ENCODE measurements at regions not wholly inside any gene's neighbourhood (a gene's known extent, or its start where the extent isn't known, plus 50 kb on each side); places are given as distances from the start of the nearest gene placed in this dataset.

DNA sequence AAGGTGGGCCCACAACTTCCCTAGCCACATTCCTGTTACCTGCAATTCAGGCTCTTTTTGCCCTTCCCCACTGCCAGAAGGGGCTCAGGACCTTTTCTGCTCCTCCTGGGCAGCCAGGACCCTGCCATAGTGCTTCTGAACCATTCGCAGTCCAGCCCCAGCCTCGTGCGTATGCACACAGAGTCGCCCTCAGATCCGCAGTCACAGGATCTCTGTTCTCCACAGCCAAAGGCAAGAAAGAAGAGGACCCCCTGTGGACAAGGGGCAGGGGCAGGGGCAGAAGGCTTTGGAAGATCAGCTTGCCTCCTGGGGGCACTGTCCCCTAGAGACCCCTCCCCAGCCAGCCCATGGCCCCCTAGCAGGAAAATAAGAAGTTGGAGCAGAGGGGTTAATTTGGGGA, 82.8 kb downstream of the PCDH1 start:
- no peaks in the 10 kb centered on the region for H3K79me2 ChIP-seq (ENCODE audit: insufficient read depth, low read length)
- H3K9me3 ChIP-seq (ENCODE audit: insufficient read depth, low read length, severe bottlenecking) = no peaks in the 10 kb centered on the region
- no peak overlapping the region for H3K4me2 ChIP-seq (ENCODE audit: insufficient read depth, low read length)
- DNase-seq (no peak), ATAC-seq (ENCODE audit: insufficient read depth, low read depth) (no peak)
- H3K36me3 ChIP-seq (ENCODE audit: insufficient read depth, low read length) = no peaks in the 10 kb centered on the region
- no peak overlapping the region for H2AFZ ChIP-seq (ENCODE audit: low read depth, low read length)
- H3K27ac ChIP-seq (ENCODE audit: low read length) = no peak overlapping the region
- H4K20me1 ChIP-seq (ENCODE audit: insufficient read depth, low read length) = no peaks in the 10 kb centered on the region
- no peaks in the 10 kb centered on the region for H3K4me1 ChIP-seq (ENCODE audit: insufficient read depth, low read length)
- TF ChIP-seq, protein P1, sequence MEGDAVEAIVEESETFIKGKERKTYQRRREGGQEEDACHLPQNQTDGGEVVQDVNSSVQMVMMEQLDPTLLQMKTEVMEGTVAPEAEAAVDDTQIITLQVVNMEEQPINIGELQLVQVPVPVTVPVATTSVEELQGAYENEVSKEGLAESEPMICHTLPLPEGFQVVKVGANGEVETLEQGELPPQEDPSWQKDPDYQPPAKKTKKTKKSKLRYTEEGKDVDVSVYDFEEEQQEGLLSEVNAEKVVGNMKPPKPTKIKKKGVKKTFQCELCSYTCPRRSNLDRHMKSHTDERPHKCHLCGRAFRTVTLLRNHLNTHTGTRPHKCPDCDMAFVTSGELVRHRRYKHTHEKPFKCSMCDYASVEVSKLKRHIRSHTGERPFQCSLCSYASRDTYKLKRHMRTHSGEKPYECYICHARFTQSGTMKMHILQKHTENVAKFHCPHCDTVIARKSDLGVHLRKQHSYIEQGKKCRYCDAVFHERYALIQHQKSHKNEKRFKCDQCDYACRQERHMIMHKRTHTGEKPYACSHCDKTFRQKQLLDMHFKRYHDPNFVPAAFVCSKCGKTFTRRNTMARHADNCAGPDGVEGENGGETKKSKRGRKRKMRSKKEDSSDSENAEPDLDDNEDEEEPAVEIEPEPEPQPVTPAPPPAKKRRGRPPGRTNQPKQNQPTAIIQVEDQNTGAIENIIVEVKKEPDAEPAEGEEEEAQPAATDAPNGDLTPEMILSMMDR (IDR thresholded peaks at IDR 0.05; ENCODE audit: borderline replicate concordance, extremely low read depth, low read length, poor library complexity, severe bottlenecking) = no peak
- no peak for TF ChIP-seq EZH2 (IDR thresholded peaks at IDR 0.05; ENCODE audit: borderline replicate concordance, low read depth, low read length, severe bottlenecking)
- H3K27me3 ChIP-seq (ENCODE audit: insufficient read depth, low read length, poor library complexity) = peaks cover 4% of the 10 kb centered on the region
- H3K4me3 ChIP-seq (ENCODE audit: low read depth in 1 of 2, low read length in 2 of 2) = no peak overlapping the region
- no peak overlapping the region for H3K9ac ChIP-seq (ENCODE audit: low read depth, low read length)

DNA sequence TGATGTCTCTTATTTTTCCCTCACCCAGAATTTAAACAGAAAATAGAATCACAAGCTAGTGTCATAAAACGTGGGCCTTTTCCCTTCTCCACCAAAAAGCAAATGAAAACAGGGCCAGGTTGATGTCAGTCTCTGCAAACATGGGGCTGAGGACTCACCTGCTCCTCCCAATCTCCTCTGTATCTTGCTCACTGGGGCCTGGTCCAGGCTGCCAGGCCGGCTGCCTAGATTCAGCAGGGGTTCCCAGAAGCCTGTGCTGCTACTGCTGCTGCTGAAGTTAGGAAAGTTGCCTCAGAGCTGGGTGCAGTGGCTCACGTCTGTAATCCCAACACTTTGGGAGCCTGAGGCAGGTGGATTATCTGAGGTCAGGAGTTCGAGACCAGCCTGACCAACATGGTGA, 84.3 kb downstream of the PCDH1 start:
- H3K27me3 ChIP-seq (ENCODE audit: insufficient read depth, low read length, poor library complexity) = peaks cover 4% of the 10 kb centered on the region
- H3K9me3 ChIP-seq (ENCODE audit: insufficient read depth, low read length, severe bottlenecking) = no peaks in the 10 kb centered on the region
- ATAC-seq (ENCODE audit: insufficient read depth, low read depth) = no peak
- no peaks in the 10 kb centered on the region for H3K36me3 ChIP-seq (ENCODE audit: insufficient read depth, low read length)
- H2AFZ ChIP-seq (ENCODE audit: low read depth, low read length) = no peak overlapping the region
- no peak overlapping the region for H3K27ac ChIP-seq (ENCODE audit: low read length)
- no peak for TF ChIP-seq EZH2 (IDR thresholded peaks at IDR 0.05; ENCODE audit: borderline replicate concordance, low read depth, low read length, severe bottlenecking)
- TF ChIP-seq, protein P1 (IDR thresholded peaks at IDR 0.05; ENCODE audit: borderline replicate concordance, extremely low read depth, low read length, poor library complexity, severe bottlenecking) = no peak
- no peak overlapping the region for H3K4me3 ChIP-seq (ENCODE audit: low read depth in 1 of 2, low read length in 2 of 2)
- H3K4me1 ChIP-seq (ENCODE audit: insufficient read depth, low read length) = no peaks in the 10 kb centered on the region
- no peak for DNase-seq
- no peaks in the 10 kb centered on the region for H3K79me2 ChIP-seq (ENCODE audit: insufficient read depth, low read length)
- no peak overlapping the region for H3K4me2 ChIP-seq (ENCODE audit: insufficient read depth, low read length)
- H3K9ac ChIP-seq (ENCODE audit: low read depth, low read length) = no peak overlapping the region
- H4K20me1 ChIP-seq (ENCODE audit: insufficient read depth, low read length) = no peaks in the 10 kb centered on the region

DNA sequence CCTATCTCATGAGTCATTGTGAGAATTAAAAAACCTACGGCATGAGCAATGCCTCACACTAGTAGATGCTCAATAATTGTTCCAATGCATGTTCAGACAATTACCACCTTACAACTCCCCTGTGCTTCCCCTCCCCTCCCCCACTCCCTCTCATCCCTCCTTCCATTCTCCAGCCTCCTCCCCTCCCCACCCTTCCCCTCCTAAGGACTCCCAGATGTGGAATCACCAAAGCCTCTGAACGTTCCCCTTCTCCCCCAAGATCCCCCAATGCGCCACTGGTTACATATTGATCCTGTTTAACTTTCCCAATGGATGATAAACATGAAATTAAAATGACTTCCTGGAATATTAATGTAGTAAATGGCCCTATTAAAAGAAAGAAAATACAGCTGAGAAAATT, 84.8 kb downstream of the PCDH1 start:
- Histone ChIP-seq H3K27me3 (ENCODE audit: insufficient read depth, low read length, poor library complexity) (peaks cover 3% of the 10 kb centered on the region), H3K9ac (ENCODE audit: low read depth, low read length) (no peak overlapping the region), H3K4me2 (ENCODE audit: insufficient read depth, low read length) (no peak overlapping the region), H3K79me2 (ENCODE audit: insufficient read depth, low read length) (no peaks in the 10 kb centered on the region), H3K4me1 (ENCODE audit: insufficient read depth, low read length) (no peaks in the 10 kb centered on the region), H3K4me3 (ENCODE audit: low read depth in 1 of 2, low read length in 2 of 2) (no peak overlapping the region), H3K36me3 (ENCODE audit: insufficient read depth, low read length) (no peaks in the 10 kb centered on the region), H2AFZ (ENCODE audit: low read depth, low read length) (no peak overlapping the region), H3K27ac (ENCODE audit: low read length) (no peak overlapping the region), H3K9me3 (ENCODE audit: insufficient read depth, low read length, severe bottlenecking) (no peaks in the 10 kb centered on the region), H4K20me1 (ENCODE audit: insufficient read depth, low read length) (no peaks in the 10 kb centered on the region)
- no peak for TF ChIP-seq EZH2 (IDR thresholded peaks at IDR 0.05; ENCODE audit: borderline replicate concordance, low read depth, low read length, severe bottlenecking)
- TF ChIP-seq, protein P1 (IDR thresholded peaks at IDR 0.05; ENCODE audit: borderline replicate concordance, extremely low read depth, low read length, poor library complexity, severe bottlenecking) = no peak
- ATAC-seq (ENCODE audit: insufficient read depth, low read depth) = no peak
- DNase-seq = no peak

GRCh38 chr5:141790630-141791029, 87.6 kb downstream of the PCDH1 start:
- Histone ChIP-seq H3K4me2 (ENCODE audit: insufficient read depth, low read length) (no peak overlapping the region), H4K20me1 (ENCODE audit: insufficient read depth, low read length) (peaks cover 3% of the 10 kb centered on the region; the same call in 1 of the 2 replicates), H2AFZ (ENCODE audit: low read depth, low read length) (no peak overlapping the region), H3K9me3 (ENCODE audit: insufficient read depth, low read length, severe bottlenecking) (no peaks in the 10 kb centered on the region), H3K4me1 (ENCODE audit: insufficient read depth, low read length) (no peaks in the 10 kb centered on the region), H3K27ac (ENCODE audit: low read length) (no peak overlapping the region), H3K9ac (ENCODE audit: low read depth, low read length) (no peak overlapping the region), H3K4me3 (ENCODE audit: low read depth in 1 of 2, low read length in 2 of 2) (no peak overlapping the region), H3K36me3 (ENCODE audit: insufficient read depth, low read length) (no peaks in the 10 kb centered on the region), H3K27me3 (ENCODE audit: insufficient read depth, low read length, poor library complexity) (peaks cover 9% of the 10 kb centered on the region), H3K79me2 (ENCODE audit: insufficient read depth, low read length) (no peaks in the 10 kb centered on the region)
- ATAC-seq (ENCODE audit: insufficient read depth, low read depth) (no peak), DNase-seq (no peak)
- TF ChIP-seq, protein P1 (IDR thresholded peaks at IDR 0.05; ENCODE audit: borderline replicate concordance, extremely low read depth, low read length, poor library complexity, severe bottlenecking) = no peak
- no peak for TF ChIP-seq EZH2 (IDR thresholded peaks at IDR 0.05; ENCODE audit: borderline replicate concordance, low read depth, low read length, severe bottlenecking)

Data from DND-41 (cell line).